ENCODE measurements at regions not wholly inside any gene's neighbourhood (a gene's known extent, or its start where the extent isn't known, plus 50 kb on each side); places are given as distances from the start of the nearest gene placed in this dataset.

DNA sequence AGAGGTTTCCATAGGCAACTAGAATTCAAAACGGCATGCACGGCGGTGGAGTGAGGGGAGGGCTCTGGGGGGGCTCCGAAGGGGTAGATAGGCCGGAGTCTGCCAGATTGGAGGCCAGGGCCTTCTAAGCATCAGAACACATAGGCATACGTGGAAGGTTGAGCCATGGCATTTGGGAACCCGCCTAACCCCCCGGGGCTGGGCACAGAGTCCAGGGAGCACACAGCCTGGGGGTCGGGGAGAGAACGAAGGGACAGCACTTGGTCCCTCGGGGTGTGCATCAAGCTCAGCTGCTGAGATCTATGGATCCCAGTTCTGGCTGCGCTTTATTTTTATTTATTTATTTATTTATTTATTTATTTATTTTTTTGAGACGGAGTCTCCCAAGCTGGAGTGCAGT is 89.4 kb upstream of the TNS3 start:
- H3K27ac ChIP-seq: no peak overlapping the region
- intact Hi-C loops (cut with DNase I): no loop called here
- DNase-seq (no peak), ATAC-seq (no peak)
- H3K4me3 ChIP-seq: no peak overlapping the region
- no peaks in the 10 kb centered on the region for H3K9me3 ChIP-seq
- H3K27me3 ChIP-seq (ENCODE audit: low read depth): no peaks in the 10 kb centered on the region
- TF ChIP-seq, protein P1, sequence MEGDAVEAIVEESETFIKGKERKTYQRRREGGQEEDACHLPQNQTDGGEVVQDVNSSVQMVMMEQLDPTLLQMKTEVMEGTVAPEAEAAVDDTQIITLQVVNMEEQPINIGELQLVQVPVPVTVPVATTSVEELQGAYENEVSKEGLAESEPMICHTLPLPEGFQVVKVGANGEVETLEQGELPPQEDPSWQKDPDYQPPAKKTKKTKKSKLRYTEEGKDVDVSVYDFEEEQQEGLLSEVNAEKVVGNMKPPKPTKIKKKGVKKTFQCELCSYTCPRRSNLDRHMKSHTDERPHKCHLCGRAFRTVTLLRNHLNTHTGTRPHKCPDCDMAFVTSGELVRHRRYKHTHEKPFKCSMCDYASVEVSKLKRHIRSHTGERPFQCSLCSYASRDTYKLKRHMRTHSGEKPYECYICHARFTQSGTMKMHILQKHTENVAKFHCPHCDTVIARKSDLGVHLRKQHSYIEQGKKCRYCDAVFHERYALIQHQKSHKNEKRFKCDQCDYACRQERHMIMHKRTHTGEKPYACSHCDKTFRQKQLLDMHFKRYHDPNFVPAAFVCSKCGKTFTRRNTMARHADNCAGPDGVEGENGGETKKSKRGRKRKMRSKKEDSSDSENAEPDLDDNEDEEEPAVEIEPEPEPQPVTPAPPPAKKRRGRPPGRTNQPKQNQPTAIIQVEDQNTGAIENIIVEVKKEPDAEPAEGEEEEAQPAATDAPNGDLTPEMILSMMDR (IDR thresholded peaks at IDR 0.05): no peak
- no peaks in the 10 kb centered on the region for H3K36me3 ChIP-seq
- peaks cover 19% of the 10 kb centered on the region for H3K4me1 ChIP-seq

GRCh38 chr7:47670729-47671128 is 88.8 kb upstream of the TNS3 start:
- no peak for DNase-seq
- peaks cover 19% of the 10 kb centered on the region for H3K4me1 ChIP-seq
- peak overlapping the region; percentile 68 for H3K27ac ChIP-seq
- TF ChIP-seq, protein P1 (IDR thresholded peaks at IDR 0.05): no peak
- H3K27me3 ChIP-seq (ENCODE audit: low read depth): no peaks in the 10 kb centered on the region
- ATAC-seq: peak in 1 of 2 donors; percentile 61
- intact Hi-C loops (cut with DNase I): no loop called here
- H3K4me3 ChIP-seq: no peak overlapping the region
- no peaks in the 10 kb centered on the region for H3K9me3 ChIP-seq
- H3K36me3 ChIP-seq: no peaks in the 10 kb centered on the region

DNA sequence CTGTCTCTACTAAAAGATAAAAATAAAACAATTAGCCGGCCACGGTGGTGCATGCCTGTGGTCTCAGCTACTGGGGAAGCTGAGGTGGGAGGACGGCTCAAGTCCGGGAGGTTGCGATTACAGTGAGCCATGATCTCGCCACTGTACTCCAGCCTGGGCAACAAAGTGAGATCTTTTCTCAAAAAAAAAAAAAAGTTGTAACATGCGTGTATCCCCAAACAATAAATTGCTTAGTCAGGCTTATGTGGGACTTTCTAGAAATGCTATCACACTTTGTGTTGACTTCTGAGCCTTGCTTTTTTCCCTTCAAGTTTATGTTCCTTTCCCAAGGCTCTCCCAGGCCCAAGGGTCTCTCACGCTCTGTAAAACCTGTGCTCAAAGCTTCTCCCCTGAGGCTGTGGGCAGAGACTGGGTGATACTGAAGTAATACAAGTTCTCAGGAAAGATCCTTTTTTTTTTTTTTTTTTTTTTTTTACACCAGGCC is 88.0 kb upstream of the TNS3 start:
- no peak for DNase-seq
- H3K36me3 ChIP-seq: no peaks in the 10 kb centered on the region
- TF ChIP-seq, protein P1 (IDR thresholded peaks at IDR 0.05): no peak

DNA sequence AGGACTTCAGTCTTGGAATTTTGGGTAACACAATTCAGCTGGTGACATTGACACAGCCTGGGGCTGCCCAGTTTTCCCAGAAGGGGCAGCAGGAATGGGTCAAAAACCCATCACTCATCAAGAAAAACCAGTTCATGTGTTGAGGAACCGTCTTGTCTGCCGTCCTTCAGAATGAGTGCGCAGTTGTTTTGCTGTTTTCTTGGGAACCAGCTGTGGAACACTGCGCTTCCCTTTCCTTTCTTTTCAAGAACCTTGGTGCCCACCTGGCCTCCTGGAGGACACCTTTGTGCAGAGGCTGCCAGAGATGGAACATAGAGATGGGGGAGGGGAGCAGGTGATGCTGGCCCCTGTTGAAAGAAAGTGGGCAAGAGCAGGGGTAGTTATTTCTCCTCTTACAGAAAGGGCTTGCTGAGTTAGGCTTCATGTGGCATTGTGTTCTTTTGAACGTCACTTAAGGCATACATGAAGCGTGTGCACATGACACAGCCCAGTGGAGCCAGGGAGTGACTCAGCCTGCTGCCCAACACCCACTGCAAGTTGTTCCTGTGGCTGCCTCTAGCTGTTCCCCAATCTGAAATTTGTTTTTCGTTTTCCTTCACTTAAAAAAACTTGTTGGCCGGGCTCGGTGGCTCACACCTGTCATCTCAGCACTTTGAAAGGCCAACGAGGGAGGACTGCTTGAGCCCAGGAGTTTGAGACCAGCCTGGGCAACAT is 87.4 kb upstream of the TNS3 start:
- no peaks in the 10 kb centered on the region for H3K9me3 ChIP-seq
- no peaks in the 10 kb centered on the region for H3K27me3 ChIP-seq (ENCODE audit: low read depth)
- intact Hi-C loops (cut with DNase I): no loop called here
- H3K4me1 ChIP-seq: peaks cover 19% of the 10 kb centered on the region
- DNase-seq (peak; percentile 79), ATAC-seq (peak; percentile 88 to 89)
- peak overlapping the region; percentile 68 for H3K27ac ChIP-seq
- H3K36me3 ChIP-seq: no peaks in the 10 kb centered on the region
- TF ChIP-seq, protein P1 (IDR thresholded peaks at IDR 0.05): no peak
- H3K4me3 ChIP-seq: no peak overlapping the region

More for the DNA sequence above, 88.0 kb upstream of the TNS3 start:
- peak; percentile 28 to 35 for ATAC-seq
- Histone ChIP-seq H3K4me3 (no peak overlapping the region), H3K4me1 (peaks cover 19% of the 10 kb centered on the region), H3K9me3 (no peaks in the 10 kb centered on the region), H3K27ac (peak overlapping the region; percentile 68), H3K27me3 (ENCODE audit: low read depth) (no peaks in the 10 kb centered on the region)
- intact Hi-C loops (cut with DNase I): no loop called here

DNA sequence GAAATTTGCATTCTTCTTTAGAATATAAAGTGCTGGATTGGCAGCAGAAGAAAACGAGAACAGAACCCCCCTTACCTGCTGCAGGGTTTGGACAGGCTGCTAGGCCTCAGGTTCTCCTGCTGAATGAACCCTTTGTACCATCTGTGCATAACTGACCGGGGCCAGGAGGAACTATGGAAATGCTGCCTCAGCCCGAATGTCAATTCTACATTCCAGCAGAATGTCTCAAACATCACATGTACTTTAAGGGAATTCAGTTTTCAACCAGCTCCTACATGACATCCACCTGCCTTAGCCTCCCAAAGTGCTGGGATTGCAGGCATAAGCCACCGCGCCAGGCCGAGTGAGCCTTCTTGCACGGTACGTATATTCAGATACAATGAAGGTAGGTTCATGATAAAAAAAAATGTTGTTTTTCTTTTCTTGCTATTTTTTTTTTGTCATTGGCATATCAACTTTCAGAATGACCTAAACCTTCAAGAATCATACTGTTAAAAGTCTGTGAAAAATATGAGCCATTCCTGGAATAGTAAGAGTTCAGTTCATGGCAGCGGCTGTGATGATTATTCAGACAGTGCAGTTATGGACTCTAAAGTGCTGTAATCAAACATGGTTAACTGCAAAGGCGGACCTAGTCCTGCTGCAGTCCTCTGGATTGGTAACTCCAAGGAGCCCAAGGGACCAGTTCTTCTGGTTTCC is 84.4 kb upstream of the TNS3 start:
- ATAC-seq (no peak), DNase-seq (no peak)
- H3K9me3 ChIP-seq: no peaks in the 10 kb centered on the region
- H3K27ac ChIP-seq: no peak overlapping the region
- H3K4me3 ChIP-seq: no peak overlapping the region
- intact Hi-C loops (cut with DNase I): no loop called here
- H3K27me3 ChIP-seq (ENCODE audit: low read depth): no peaks in the 10 kb centered on the region
- TF ChIP-seq, protein P1 (IDR thresholded peaks at IDR 0.05): no peak
- no peaks in the 10 kb centered on the region for H3K36me3 ChIP-seq
- peaks cover 19% of the 10 kb centered on the region for H3K4me1 ChIP-seq
